OCI-LY7 (cell line): ENCODE measurements at regions not wholly inside any gene's neighbourhood (a gene's known extent, or its start where the extent isn't known, plus 50 kb on each side); places are given as distances from the start of the nearest gene placed in this dataset.
"Not testable (repeated sequence)": the region's sequence is repeated elsewhere in the genome, so short reads cannot be mapped to it uniquely, and the experiment has no call there.

Source experiments
- EZH2phosphoT487 ChIP-seq: fragments of 200-600 bp; sonication (generic); IDR thresholded peaks from 2 replicates; pipeline ENCODE4 v1.6.1; 2018; ENCODE audit warnings: low read depth, borderline replicate concordance, mild to moderate bottlenecking, mixed run types, antibody characterized with exemption, low read length, moderate library complexity, mixed read lengths
- TF ChIP-seq, protein P1 (sequence below): fragments of 200-600 bp; sonication (generic); conservative IDR thresholded peaks from 2 replicates; pipeline ENCODE4 v1.5.1; 2014; ENCODE audit warnings: mild to moderate bottlenecking, antibody characterized with exemption, low read length, moderate library complexity, mixed read lengths

GRCh38 chr2:215630796-215631195 lies 194.9 kb upstream of the FN1 start:
- TF ChIP-seq, protein P1, sequence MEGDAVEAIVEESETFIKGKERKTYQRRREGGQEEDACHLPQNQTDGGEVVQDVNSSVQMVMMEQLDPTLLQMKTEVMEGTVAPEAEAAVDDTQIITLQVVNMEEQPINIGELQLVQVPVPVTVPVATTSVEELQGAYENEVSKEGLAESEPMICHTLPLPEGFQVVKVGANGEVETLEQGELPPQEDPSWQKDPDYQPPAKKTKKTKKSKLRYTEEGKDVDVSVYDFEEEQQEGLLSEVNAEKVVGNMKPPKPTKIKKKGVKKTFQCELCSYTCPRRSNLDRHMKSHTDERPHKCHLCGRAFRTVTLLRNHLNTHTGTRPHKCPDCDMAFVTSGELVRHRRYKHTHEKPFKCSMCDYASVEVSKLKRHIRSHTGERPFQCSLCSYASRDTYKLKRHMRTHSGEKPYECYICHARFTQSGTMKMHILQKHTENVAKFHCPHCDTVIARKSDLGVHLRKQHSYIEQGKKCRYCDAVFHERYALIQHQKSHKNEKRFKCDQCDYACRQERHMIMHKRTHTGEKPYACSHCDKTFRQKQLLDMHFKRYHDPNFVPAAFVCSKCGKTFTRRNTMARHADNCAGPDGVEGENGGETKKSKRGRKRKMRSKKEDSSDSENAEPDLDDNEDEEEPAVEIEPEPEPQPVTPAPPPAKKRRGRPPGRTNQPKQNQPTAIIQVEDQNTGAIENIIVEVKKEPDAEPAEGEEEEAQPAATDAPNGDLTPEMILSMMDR, result not testable (repeated sequence)
- TF ChIP-seq EZH2phosphoT487, result not testable (repeated sequence)
